GM18511 (cell line): ENCODE measurements at regions not wholly inside any gene's neighbourhood (a gene's known extent, or its start where the extent isn't known, plus 50 kb on each side); places are given as distances from the start of the nearest gene placed in this dataset.
A peak's percentile ranks its signal among the peaks of the same experiment; 100 is the strongest.
"Not testable (repeated sequence)": the region's sequence is repeated elsewhere in the genome, so short reads cannot be mapped to it uniquely, and the experiment has no call there.

Experiments
- ATAC-seq: cut with Tn5 transposase; IDR thresholded peaks from one replicate; pipeline ENCODE4 v1.9.1; 2021; ENCODE audit warnings: mild to moderate bottlenecking, moderate library complexity; ENCODE audit not compliant: unreplicated experiment

DNA sequence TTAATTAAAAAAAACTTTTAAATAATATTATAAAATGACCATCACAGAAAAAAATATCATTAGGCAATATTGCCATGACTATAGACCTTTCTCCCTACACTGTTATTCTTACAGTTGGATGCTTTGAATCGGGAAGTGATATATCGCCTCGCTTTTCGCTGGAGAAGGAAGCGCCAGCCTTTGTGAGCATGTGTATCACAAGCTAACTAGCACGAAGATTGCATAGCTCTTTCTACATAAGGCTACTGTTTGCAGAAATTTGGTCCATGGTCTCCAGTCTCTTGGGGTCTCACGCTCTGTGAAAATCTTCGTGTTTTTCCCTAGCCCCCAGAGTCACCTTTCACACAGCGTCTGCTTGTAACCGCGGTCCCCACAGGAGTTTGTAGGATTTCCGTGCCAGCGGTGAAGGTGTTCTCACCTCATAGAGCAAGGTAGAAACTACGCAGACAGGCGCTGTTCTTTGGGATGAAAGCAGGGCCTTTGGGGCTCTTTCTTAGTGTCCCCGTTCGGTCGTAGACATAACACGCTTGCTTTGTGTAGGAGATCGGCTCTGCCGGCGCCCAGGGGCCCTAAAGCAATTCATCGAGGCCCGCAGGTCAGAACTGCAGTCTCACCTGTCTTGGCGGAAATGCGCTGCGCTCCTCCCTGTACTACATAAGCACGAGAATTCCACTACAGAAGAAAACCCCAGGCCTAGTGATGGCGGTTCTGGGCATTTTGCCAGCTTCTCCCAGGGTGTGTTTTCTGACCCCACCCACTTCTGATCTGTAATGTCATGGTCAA, 214.5 kb upstream of the NOTCH2NLA start:
- not testable (repeated sequence) for ATAC-seq

DNA sequence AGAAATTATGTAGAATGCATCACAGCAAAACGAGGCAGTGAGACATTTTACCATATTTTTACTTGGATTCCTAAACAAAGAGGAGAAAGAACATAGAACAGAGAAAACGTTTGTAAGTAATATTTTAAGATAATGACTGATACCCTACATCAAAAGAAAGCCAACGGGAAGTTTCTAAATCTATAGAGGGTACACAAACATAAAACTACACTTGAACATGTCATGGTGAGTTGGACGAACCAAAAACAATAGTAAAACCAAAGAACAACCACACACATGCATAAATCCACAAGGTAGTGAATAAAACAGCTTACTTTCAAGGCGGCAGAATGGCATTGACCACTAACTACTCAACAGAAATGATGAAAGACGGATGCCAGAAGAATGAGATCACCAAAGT, 209.7 kb upstream of the NOTCH2NLA start:
- ATAC-seq: not testable (repeated sequence)

DNA sequence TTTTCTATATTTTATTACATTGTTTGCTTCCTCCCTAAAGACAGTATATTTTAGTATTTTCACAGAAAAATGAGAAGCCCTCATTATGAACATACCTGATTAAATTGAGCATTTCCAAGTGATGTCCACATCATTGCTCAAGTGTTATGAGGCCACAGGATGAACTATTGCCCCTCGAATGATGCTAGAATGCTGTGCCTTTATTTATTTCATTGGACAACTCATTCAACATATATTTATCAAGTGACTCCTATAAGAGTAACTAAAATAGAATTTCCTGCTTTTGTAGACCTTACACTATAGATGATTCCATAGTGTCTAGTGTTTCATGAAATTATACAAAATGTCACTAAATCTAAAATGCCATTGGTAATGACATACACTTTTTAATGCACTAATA, 187.8 kb upstream of the NOTCH2NLA start:
- not testable (repeated sequence) for ATAC-seq

DNA sequence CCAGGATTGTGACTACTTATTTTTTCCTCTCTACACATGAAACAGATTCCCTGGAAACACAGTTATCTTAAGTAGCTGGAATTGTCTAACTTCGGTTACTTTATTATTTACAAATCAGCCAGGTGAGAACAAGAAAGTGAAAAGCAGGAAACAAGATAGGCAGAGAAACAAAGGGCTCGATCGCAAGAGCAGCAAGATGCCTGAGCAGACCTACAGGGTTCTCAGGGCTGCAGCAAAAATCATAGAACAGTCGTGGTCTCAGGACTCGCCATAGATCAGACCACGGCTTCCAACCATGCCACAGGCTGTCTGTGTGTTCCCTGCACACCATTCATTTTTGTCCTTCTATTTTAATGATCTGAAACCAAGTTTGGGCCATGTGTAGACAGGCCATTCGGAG, 186.2 kb upstream of the NOTCH2NLA start:
- not testable (repeated sequence) for ATAC-seq

DNA sequence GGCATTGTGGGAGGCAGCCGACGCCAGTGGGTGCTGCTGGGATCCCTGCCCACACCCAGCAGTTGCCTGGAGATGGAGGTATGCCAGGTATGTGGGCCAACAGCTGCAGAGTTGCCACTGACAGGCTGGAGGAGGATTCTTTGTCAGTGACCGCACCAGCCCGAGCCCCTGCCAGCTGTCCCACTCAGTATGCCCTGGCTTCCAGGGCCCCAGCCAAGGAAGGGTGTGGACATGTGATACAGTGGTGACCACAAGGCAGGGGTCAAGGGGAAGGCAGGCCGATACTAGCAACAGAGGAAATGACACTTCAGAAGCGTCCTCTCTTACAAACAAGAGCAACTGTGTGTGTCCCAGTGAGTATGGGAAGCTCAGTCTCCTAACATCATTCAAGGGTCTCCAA, 185.1 kb upstream of the NOTCH2NLA start:
- not testable (repeated sequence) for ATAC-seq

DNA sequence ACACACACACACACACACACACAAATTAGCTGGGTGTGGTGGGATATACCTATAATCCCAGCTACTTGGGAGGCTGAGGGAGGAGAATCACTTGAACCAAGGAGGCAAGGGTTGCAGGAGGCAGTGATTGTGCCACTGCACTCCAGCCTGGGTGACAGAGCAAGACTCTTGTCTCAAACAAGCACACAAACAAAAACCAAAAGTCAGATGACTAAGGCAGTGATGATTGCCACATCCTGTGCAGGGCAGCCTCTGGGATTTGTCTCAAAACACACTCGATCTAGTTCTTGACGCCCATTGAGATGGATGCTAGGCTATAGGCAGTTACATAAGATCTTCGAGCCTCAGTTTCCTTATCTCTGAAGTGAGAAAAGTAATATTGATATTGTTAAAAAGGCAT, 183.1 kb upstream of the NOTCH2NLA start:
- ATAC-seq: not testable (repeated sequence)

DNA sequence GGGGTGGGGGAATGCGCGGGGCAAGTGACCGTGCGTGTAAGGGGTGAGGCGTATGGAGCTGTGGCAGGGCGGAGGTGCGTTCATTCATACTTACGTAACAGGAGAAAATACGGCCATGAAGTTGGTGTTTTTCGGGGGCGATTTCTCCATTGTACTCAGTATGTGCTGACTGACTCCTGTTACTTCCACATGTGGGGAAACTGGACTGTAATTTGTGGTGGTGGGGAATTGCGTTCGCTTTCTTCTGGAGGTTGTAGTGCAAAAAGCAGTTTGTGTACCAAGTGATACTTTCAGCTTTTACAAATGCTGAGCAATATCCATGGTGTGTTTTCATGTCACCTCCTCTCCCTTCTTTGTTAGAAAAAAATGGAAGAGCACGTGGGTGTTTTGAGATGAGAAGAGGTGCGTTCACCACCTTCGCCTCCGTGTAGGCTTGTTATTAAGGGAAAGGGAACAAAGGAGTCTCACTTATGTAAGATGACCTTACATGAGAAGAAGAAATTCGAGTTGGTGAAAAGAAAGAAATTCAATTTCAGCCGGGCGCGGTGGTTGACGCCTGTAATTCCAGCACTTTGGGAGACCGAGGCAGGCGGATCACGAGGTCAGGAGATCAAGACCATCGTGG, 181.1 kb upstream of the NOTCH2NLA start:
- not testable (repeated sequence) for ATAC-seq

DNA sequence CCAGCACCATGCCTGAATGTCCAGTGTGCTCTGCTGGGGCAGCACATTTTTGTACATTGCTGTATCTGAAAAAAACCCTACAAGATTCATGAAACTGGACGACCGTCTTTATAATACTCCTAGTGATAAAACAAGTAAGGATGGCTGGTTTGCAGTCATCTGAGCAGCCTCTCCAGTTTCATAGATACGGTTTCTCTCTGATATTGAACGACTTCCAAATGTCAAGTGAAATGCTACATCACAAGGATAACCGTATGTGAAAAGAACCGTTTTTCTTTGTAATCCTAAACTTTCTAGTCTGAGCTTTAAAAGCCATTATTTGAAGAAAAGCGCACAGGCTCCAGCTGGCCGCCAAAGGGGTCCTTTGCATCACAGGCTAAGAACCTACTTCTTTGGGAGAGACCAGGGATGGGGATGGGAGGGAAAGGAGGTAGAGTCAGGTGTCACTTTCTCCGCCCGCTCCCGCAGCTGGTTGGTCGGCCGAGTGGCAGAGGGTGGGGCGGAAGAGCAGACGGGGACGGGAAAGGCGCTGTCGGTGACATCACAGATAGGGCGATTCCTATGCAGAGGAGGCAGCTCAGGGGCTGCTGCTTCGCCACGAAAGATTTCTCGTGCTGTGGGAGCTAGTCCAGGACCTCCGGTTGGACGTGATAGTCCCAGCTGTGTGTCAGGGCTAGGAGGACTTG, 180.4 kb upstream of the NOTCH2NLA start:
- not testable (repeated sequence) for ATAC-seq

DNA sequence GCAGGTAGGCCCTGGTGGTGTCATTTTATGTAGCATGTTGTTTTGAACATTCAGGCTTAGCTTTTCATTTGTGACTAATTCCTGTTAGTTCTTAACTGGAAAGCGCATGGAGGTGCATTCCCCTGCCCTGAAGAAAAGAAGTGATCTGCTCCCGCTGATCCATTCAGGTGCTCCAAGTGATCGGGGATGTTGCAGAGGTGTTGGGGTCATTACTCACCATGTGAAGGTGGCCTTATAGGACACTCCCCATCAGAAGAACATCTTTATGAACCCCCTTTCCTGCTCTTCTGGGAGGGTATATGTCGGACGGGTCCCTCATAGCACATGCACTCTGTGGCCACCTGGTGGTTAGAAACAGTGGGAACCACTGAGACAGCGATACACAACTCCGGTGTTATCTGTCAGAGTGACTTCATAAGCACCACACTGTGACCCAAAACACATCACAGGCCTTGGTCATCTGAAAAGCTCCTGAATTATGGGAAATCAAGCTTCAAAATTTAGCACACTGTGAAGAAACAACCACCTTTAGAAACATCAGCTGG, 172.5 kb upstream of the NOTCH2NLA start:
- ATAC-seq: not testable (repeated sequence)

DNA sequence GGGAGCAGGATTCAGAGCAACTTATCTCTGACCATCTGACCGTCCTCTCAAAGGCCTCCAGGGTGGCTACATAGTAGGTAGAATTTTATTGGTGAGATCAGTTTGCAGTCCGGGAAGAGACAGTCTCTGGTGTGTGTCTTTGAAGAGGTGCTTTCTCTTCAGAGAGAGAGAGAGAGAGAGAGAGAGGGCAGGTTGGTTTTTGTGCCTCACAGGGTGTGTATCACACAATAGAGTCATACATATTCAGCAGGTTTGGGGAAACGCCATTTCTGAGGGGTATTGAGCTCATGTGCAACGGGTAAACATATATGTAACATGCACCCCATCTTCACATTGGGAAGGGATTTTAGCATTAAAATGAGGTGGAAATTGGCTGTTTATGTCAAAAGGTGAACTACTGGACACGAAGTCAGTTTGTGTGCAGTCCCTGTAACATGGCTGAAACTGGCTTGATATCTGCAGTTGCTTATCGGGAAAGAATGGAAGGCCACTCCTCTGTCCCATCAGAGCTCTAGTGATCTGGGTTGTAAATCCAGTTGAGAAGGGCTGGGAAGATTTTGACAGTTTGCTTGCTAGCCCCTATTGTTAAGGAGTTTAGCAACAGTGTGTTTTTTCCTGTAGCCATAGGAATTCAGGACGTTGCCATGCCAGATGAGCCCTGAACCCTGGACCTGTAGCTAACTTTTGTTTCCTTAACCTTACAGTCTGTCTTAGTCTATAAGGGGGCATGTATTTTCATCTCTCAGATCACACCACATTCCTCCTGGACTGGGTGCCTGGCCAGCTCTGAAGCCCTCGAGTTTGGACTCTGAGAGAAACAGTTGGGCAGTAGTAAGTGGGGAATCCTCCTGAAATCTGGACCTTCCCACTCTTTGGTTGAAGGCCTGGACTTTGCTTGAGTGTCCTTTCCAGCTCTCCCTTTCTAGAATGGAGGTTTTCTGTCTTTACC, 171.6 kb upstream of the NOTCH2NLA start:
- ATAC-seq: not testable (repeated sequence)

DNA sequence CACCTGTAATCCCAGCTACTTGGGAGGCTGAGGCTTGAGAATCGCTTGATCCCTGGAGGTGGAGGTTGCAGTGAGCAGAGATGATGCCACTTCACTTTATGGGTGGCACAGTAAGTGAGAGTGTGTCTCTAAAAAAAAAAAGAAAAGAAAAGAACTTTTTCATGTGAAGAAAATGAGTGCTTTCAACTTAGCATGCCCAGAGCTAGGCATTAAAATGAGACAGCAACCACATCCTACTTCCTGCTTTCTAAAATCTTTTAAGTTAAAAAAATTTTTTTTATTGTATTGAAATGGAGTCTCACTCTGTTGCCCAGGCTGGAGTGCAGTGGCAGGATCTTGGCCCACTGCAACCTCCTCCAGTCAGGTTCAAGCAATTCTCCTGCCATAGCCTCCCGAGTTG, 170.4 kb upstream of the NOTCH2NLA start:
- not testable (repeated sequence) for ATAC-seq

DNA sequence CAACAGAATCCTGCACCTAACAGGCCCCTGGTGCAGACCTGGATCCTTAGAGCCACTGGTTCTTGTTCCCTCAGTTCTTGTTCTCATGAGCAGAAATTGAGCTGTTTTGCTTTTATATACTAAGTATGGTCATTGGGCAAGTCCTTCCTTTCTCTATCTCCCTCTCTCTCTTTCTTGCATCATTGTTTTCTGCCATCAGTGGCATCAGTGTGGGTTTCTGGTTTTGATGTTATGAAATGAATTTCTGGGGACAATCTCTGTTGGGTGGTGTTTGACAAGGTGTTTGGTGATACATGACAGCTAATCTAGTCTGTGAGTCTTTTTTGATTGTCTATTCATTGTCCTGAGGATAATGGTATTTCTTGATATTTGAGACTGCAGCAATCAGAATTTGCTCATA, 168.0 kb upstream of the NOTCH2NLA start:
- not testable (repeated sequence) for ATAC-seq

DNA sequence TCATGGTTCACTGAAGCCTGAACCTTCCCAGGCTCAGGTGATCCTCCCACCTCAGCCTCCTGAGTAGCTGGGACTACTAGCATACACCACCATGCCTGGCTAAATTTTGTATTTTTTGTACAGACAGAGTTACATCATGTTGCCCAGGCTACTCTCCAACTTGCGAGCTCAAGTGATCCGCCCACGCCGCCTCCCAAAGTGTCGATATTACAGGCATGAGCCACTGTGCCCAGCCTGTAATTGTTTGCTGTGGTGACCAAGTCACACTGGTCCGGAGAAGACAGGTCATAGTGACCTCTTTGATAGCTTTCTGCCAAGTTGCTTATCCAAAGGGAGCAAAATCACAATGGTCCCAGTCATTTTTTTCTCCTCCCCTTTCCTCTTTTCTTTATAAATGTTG, 167.4 kb upstream of the NOTCH2NLA start:
- not testable (repeated sequence) for ATAC-seq

DNA sequence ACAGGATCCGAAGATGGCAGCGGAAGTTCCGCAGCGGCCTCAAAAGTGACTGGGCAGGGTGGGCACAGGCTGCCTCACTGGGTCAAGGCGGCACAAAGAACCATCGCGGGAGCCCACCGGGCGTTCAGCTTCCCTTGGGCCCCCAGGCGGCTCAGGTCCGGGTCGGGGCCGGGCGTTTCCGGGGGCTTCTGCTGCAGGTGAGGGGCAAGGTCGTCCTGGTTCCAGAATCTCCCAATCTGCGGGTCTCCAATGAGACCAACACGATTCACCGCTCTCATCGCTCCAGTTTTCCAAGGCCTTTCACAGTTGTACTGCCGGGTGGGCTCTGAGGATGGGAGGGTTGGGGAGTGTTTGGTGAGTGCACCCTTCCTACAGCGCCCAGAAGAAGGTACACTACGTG, 165.0 kb upstream of the NOTCH2NLA start:
- ATAC-seq: not testable (repeated sequence)

DNA sequence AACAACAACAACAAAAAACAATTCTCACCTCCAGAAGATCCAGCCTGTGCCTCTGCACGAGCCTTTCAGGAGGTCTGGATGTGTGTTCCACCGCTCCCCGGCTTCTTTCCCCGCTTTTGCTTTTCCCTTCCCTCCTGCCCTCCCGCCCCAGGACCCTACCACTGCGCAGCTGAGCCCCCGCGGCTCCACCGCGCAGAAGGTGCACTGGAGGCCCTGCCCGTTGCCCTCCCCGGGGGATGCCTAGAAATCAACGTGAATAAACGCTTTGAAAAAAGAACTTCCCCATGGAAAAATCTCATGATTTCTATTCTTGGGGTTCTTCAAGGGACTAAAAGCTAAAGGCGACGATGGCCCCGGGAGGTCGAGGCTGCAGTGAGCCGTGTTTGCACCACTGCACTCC, 164.3 kb upstream of the NOTCH2NLA start:
- not testable (repeated sequence) for ATAC-seq

DNA sequence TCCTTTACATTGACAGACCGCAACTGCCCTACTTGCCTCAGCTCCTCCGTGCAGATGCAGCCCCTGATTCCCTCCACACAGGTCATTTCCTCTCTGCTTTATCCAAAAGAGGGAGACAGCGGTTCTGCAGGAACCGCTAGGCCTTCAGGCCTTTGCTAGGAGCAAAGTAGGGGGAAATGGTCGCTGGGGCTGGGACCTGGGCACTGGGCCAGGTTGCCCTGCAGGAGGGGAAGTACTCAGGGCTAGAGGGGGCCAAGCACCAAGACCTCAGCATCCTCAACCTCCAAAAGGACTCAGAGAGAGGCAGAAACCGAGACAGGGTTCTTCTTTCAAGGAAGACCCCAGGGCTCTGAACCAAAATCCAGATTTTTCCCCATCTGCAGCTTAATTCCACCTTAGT, 160.4 kb upstream of the NOTCH2NLA start:
- not testable (repeated sequence) for ATAC-seq

DNA sequence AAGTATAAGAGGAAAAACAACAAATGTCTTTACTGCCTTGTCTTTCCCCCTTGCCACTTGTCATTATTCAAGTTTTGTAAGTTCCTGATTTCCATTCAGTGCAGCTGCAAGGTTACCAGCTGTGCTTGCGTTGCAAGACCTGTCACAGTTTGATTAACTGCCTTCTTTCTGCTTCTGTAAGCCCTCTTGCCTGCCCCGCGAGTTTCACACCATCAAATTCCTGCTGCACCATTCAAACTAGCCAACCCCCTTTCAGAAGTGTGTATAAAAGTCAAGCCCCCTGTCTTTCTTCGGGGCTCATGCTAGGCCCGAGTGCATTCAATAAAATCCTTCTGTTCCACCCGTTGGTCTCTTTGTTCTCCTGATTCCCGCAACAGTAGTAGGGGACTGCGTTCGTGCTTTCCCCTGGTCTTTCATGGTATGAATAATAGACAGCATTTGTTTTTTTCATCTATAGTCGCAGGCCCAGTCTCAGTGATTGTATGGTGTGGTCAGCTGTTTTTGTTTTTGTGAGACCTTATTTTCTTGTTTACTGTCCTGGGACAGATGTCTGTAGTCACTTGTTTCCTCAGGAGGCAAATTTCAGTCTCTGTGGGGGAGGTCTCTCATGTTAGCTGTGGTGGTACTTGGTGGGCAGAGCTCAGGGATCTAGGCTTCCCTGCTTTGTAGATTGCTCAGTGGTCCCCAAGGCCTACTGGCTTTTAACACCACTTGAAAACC, 159.1 kb upstream of the NOTCH2NLA start:
- peak; percentile 37 for ATAC-seq

DNA sequence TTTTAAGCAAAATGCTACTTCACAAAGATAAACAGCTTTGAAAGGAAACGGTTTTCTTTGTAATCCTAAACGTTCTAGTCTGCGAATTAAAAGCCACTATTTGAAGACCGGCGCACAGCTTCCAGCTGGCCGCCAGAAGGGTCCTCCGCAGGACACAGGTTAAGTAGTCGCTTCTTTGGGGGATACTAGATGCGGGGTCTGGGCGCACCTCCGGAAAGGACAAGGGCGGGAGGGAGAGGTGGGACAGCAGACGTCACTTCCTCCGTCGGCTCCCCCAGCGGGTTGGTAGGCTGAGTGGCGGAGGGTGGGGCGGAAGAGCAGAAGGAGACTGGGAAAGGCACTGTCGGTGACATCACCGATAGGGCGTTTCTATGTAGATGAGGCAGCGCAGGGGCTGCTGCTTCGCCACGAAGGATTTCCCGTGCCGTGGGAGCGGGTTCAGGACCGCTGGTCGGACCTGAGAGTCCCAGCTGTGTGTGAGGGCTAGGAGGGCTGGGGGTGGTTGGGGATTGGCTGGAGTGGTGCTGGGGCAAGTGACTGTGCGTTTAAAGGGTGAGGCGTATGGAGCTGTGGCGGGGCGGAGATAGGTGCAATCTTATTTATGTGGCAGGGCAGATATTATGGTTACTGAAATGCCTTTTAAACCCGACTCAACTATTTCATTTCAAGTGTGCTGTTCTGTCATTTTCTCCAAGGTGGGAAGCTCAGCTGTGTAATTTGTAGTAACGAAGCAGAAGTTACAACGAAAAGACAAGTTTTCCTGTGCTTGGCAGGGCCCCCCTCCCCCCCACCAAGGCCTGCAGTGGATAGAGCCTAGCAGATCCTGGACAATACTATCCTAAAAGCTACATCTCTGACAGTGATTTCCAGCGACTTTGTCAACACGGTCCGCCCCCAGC, 158.3 kb upstream of the NOTCH2NLA start:
- ATAC-seq: peak; percentile 97

DNA sequence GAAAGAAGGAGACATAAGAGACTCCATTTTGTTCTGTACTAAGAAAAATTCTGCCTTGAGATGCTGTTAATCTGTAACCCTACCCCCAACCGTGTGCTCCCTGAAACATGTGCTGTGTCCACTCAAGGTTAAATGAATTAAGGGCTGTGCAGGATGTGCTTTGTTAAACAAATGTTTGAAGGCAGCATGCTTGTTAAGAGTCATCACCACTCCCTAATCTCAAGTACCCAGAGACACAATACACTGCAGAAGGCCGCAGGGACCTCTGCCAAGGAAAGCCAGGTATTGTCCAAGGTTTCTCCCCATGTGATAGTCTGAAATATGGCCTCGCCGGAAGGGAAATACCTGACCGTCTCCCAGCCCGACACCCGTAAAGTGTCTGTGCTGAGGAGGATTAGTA, 152.4 kb upstream of the NOTCH2NLA start:
- not testable (repeated sequence) for ATAC-seq
